Nephron (organoid): ENCODE measurements at regions not wholly inside any gene's neighbourhood (a gene's known extent, or its start where the extent isn't known, plus 50 kb on each side); places are given as distances from the start of the nearest gene placed in this dataset.

Experiments
- H3K27ac Mint-ChIP-seq, 3 experiments: 2 replicates each; pipeline ENCODE4 v1.8.0; 2020; ENCODE audit warnings: mixed read lengths in 3 of 3, mild to moderate bottlenecking in 2 of 3, moderate library complexity in 1 of 3
- H3K27me3 Mint-ChIP-seq: 2 replicates; pipeline ENCODE4 v1.8.0; 2021; ENCODE audit warnings: low read depth, mild to moderate bottlenecking, moderate library complexity, mixed read lengths
- H3K36me3 Mint-ChIP-seq: 2 replicates; pipeline ENCODE4 v1.8.0; 2020; ENCODE audit warnings: low read depth, mixed read lengths
- H3K4me1 Mint-ChIP-seq: 2 replicates; pipeline ENCODE4 v1.8.0; 2020; ENCODE audit warnings: mixed read lengths
- H3K4me3 Mint-ChIP-seq, 3 experiments: 2 replicates each; pipeline ENCODE4 v1.8.0; 2020; ENCODE audit warnings: mild to moderate bottlenecking in 3 of 3, mixed read lengths in 3 of 3, moderate library complexity in 2 of 3
- H3K9me3 Mint-ChIP-seq: 2 replicates; pipeline ENCODE4 v1.8.0; 2020; ENCODE audit warnings: mixed read lengths
- CTCF ChIP-seq, 3 experiments: fragments of 200-600 bp; sonication (generic); IDR thresholded peaks; one replicate each; pipeline ENCODE4 v1.5.0; 2021; ENCODE audit warnings: antibody characterized with exemption in 3 of 3; ENCODE audit not compliant: unreplicated experiment in 3 of 3

DNA sequence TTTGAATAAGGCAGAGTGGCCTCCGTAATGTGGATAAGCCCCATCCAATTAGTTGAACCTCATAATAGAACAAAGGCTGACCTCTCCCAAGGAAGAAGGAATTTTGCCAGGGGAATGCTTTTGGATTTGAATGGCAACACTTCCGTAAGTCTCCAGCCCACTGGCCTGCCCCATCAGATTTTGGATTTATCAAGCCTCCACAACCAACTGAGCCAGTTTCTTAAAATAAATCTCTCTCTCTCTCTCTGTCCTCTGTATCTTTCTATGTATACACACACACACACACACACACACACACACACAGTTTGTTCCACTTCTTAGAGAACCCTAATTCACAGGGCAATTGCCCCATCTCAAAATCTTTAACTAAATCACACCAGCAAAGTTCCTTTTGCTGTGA lies 100.9 kb upstream of the CAV2 start:
- no peak overlapping the region for H3K4me3 Mint-ChIP-seq
- peaks cover 10% of the 10 kb centered on the region for H3K4me1 Mint-ChIP-seq
- no peak overlapping the region for H3K27ac Mint-ChIP-seq
- no peaks in the 10 kb centered on the region for H3K27me3 Mint-ChIP-seq
- H3K9me3 Mint-ChIP-seq = peaks cover 3% of the 10 kb centered on the region
- no peak for TF ChIP-seq CTCF (IDR thresholded peaks at IDR 0.05; ENCODE audit: unreplicated experiment in 3 of 3)
- H3K36me3 Mint-ChIP-seq = no peaks in the 10 kb centered on the region

GRCh38 chr7:116399819-116400218 lies 99.7 kb upstream of the CAV2 start:
- no peak overlapping the region for H3K4me3 Mint-ChIP-seq
- H3K4me1 Mint-ChIP-seq = peaks cover 7% of the 10 kb centered on the region
- H3K36me3 Mint-ChIP-seq = no peaks in the 10 kb centered on the region
- H3K27me3 Mint-ChIP-seq = no peaks in the 10 kb centered on the region
- TF ChIP-seq CTCF (IDR thresholded peaks at IDR 0.05; ENCODE audit: unreplicated experiment in 3 of 3) = no peak
- peaks cover 3% of the 10 kb centered on the region for H3K9me3 Mint-ChIP-seq
- H3K27ac Mint-ChIP-seq = no peak overlapping the region

DNA sequence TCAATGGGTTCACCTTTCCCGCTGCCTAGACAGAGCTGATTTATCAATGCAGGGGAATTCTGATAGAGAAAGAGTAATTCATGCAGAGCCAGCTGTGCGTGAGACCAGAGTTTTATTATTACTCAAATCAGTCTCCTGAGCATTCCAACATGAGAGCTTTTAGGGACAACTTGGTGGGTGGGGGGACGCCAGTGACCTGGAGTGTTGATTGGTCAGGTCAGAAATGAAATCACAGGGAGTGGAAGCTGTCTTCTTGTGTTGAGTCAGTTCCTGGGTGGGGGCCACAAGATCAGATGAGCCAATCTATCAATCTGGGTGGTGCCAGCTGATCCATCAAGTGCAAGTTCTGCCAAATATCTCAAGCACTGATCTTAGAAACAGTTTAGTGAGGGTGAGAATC lies 99.0 kb upstream of the CAV2 start:
- TF ChIP-seq CTCF (IDR thresholded peaks at IDR 0.05; ENCODE audit: unreplicated experiment in 3 of 3) = no peak
- H3K27ac Mint-ChIP-seq = no peak overlapping the region
- H3K4me3 Mint-ChIP-seq = no peak overlapping the region
- no peaks in the 10 kb centered on the region for H3K36me3 Mint-ChIP-seq
- no peaks in the 10 kb centered on the region for H3K27me3 Mint-ChIP-seq
- peaks cover 7% of the 10 kb centered on the region for H3K4me1 Mint-ChIP-seq
- H3K9me3 Mint-ChIP-seq = peaks cover 3% of the 10 kb centered on the region

GRCh38 chr7:116401711-116402110 lies 97.8 kb upstream of the CAV2 start:
- peaks cover 3% of the 10 kb centered on the region for H3K9me3 Mint-ChIP-seq
- no peak overlapping the region for H3K4me3 Mint-ChIP-seq
- H3K27me3 Mint-ChIP-seq = no peaks in the 10 kb centered on the region
- no peaks in the 10 kb centered on the region for H3K36me3 Mint-ChIP-seq
- no peak overlapping the region for H3K27ac Mint-ChIP-seq
- H3K4me1 Mint-ChIP-seq = peaks cover 7% of the 10 kb centered on the region
- no peak for TF ChIP-seq CTCF (IDR thresholded peaks at IDR 0.05; ENCODE audit: unreplicated experiment in 3 of 3)

DNA sequence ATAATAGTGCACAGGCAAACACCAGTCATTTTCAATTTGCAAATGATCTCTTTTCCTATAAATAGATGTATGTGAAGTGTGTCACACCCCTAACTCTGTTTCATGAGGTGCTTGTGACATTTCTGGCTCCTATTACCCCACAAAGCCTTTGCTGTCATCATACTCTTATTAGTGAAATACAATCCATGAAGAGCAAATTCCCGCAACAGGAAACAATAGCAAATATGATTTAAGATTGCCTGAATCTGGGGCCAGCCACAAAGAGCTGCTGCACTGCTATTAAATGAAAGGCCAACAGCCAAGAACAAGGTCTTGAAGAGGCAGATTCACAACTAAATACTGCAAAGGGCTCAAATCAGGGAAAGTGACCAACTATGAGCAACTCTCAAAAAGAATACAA lies 96.3 kb upstream of the CAV2 start:
- TF ChIP-seq CTCF (IDR thresholded peaks at IDR 0.05; ENCODE audit: unreplicated experiment in 3 of 3) = no peak
- Mint-ChIP-seq H3K4me3 (no peak overlapping the region), H3K36me3 (no peaks in the 10 kb centered on the region), H3K4me1 (peaks cover 7% of the 10 kb centered on the region), H3K27ac (no peak overlapping the region), H3K27me3 (no peaks in the 10 kb centered on the region), H3K9me3 (peaks cover 6% of the 10 kb centered on the region)

DNA sequence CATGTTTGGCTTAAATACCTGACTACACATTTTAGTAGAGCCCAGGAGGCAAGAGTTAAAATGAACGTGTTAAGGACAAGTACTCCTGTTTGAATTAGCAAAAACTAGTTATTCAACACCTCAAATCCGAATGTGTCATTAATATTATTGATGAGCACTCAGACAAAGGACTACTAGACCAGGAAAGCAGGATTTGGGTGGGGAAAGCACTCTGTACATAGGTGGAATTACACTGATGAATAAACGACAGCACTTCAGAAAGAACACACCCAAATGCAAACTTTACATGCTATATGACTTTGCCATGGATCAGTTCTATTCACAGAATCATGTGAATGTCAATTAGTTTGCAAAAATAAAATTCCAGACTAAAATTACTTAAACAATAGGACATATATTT lies 95.1 kb upstream of the CAV2 start:
- no peak for TF ChIP-seq CTCF (IDR thresholded peaks at IDR 0.05; ENCODE audit: unreplicated experiment in 3 of 3)
- H3K36me3 Mint-ChIP-seq = no peaks in the 10 kb centered on the region
- H3K9me3 Mint-ChIP-seq = peaks cover 3% of the 10 kb centered on the region
- H3K4me1 Mint-ChIP-seq = peaks cover 7% of the 10 kb centered on the region
- H3K27me3 Mint-ChIP-seq = no peaks in the 10 kb centered on the region
- H3K4me3 Mint-ChIP-seq = no peak overlapping the region
- no peak overlapping the region for H3K27ac Mint-ChIP-seq
